Inflammatory macrophage (primary cell): ENCODE measurements at regions not wholly inside any gene's neighbourhood (a gene's known extent, or its start where the extent isn't known, plus 50 kb on each side); places are given as distances from the start of the nearest gene placed in this dataset.
A peak's percentile ranks its signal among the peaks of the same experiment; 100 is the strongest.
"Not testable (repeated sequence)": the region's sequence is repeated elsewhere in the genome, so short reads cannot be mapped to it uniquely, and the experiment has no call there.

Source experiments
- DNase-seq, 2 donors: peaks; one replicate each; pipeline ENCODE4 v3.0.0-alpha.2; 2020 to 2022

- no peak for DNase-seq
Measured at GRCh38 chr3:153618176-153618575, 456.1 kb downstream of the RAP2B start.

GRCh38 chr3:153619268-153619667, 457.2 kb downstream of the RAP2B start:
- DNase-seq = no peak

GRCh38 chr3:153621953-153622352, 459.9 kb downstream of the RAP2B start:
- peak; percentile 34 to 49 for DNase-seq

GRCh38 chr3:153623834-153624233, 461.8 kb downstream of the RAP2B start:
- no peak for DNase-seq

GRCh38 chr3:153624310-153625030, 462.4 kb downstream of the RAP2B start:
- DNase-seq = no peak

GRCh38 chr3:153625506-153625905, 463.5 kb downstream of the RAP2B start:
- DNase-seq = no peak

GRCh38 chr3:153626158-153626557, 464.1 kb downstream of the RAP2B start:
- no peak for DNase-seq

GRCh38 chr3:153628591-153628990, 466.6 kb downstream of the RAP2B start:
- peak; percentile 27 to 29 for DNase-seq

GRCh38 chr3:153629148-153629547, 467.1 kb downstream of the RAP2B start:
- no peak for DNase-seq

- no peak for DNase-seq
Measured at GRCh38 chr3:153631102-153631501, 469.1 kb downstream of the RAP2B start.

GRCh38 chr3:153631664-153632063, 469.6 kb downstream of the RAP2B start:
- no peak for DNase-seq

- DNase-seq = no peak
Measured at GRCh38 chr3:153633407-153633806, 471.4 kb downstream of the RAP2B start.

- no peak for DNase-seq
Measured at GRCh38 chr3:153634683-153635082, 472.7 kb downstream of the RAP2B start.

- DNase-seq = no peak
Measured at GRCh38 chr3:153639631-153640030, 477.6 kb downstream of the RAP2B start.

- no peak for DNase-seq
Measured at GRCh38 chr3:153640689-153641665, 479.0 kb downstream of the RAP2B start.

GRCh38 chr3:153642576-153642975, 478.6 kb upstream of the ARHGEF26 start:
- DNase-seq = not testable (repeated sequence)

GRCh38 chr3:153643471-153643870, 477.7 kb upstream of the ARHGEF26 start:
- DNase-seq = not testable (repeated sequence)

GRCh38 chr3:153649286-153649839, 471.8 kb upstream of the ARHGEF26 start:
- no peak for DNase-seq

GRCh38 chr3:153652076-153652475, 469.1 kb upstream of the ARHGEF26 start:
- no peak for DNase-seq

- peak; percentile 58 to 64 for DNase-seq
Measured at GRCh38 chr3:153657046-153657445, 464.1 kb upstream of the ARHGEF26 start.

GRCh38 chr3:153657461-153657860, 463.7 kb upstream of the ARHGEF26 start:
- DNase-seq = no peak

GRCh38 chr3:153658136-153658535, 463.1 kb upstream of the ARHGEF26 start:
- DNase-seq = peak; percentile 74 to 83
